Activated T-cell treated with anti-CD3 and anti-CD28 coated beads, Interleukin-2, amount 50 U/mL, for 72 hours (primary cell): ENCODE measurements at regions not wholly inside any gene's neighbourhood (a gene's known extent, or its start where the extent isn't known, plus 50 kb on each side); places are given as distances from the start of the nearest gene placed in this dataset.
A peak's percentile ranks its signal among the peaks of the same experiment; 100 is the strongest.
"Not testable (repeated sequence)": the region's sequence is repeated elsewhere in the genome, so short reads cannot be mapped to it uniquely, and the experiment has no call there.

Experiments used
- ATAC-seq, 2 donors: fragments of 150-1000 bp; cut with Tn5 transposase; replicated peaks in 1 of 2; 2 replicates each; pipeline ENCODE4 v1.10.0; 2021; ENCODE audit warnings: moderate library complexity in 2 of 2, mild to moderate bottlenecking in 1 of 2
- DNase-seq, 2 donors: peaks; one replicate each; pipeline ENCODE4 v3.0.0; 2021 to 2022; ENCODE audit warnings: mixed read lengths in 1 of 2
- H3K27ac Mint-ChIP-seq: one replicate; pipeline ENCODE4 v1.8.0; 2022; ENCODE audit warnings: mild to moderate bottlenecking, moderate library complexity, mixed read lengths
- H3K27me3 Mint-ChIP-seq: one replicate; pipeline ENCODE4 v1.8.0; 2022; ENCODE audit warnings: low read depth, mixed read lengths
- H3K36me3 Mint-ChIP-seq, 2 donors: one replicate each; pipeline ENCODE4 v1.8.0; 2022; ENCODE audit warnings: mixed read lengths in 2 of 2, mild to moderate bottlenecking in 1 of 2; ENCODE audit not compliant: insufficient read depth in 2 of 2
- H3K4me1 Mint-ChIP-seq: one replicate; pipeline ENCODE4 v1.8.0; 2022; ENCODE audit warnings: low read depth, mixed read lengths
- H3K4me3 Mint-ChIP-seq, 2 donors: one replicate each; pipeline ENCODE4 v1.8.0; 2022; ENCODE audit warnings: mild to moderate bottlenecking in 2 of 2, mixed read lengths in 2 of 2, moderate library complexity in 2 of 2
- H3K9me3 Mint-ChIP-seq, 2 donors: one replicate each; pipeline ENCODE4 v1.8.0; 2022; ENCODE audit warnings: mixed read lengths in 2 of 2

GRCh38 chr7:32668387-32669097 lies 173.3 kb downstream of the AVL9 start:
- not testable (repeated sequence) for H3K36me3 Mint-ChIP-seq, H3K4me1 Mint-ChIP-seq, ATAC-seq, DNase-seq, H3K27ac Mint-ChIP-seq, H3K4me3 Mint-ChIP-seq, H3K9me3 Mint-ChIP-seq, H3K27me3 Mint-ChIP-seq

- not testable (repeated sequence) for H3K4me3 Mint-ChIP-seq, H3K27ac Mint-ChIP-seq, H3K9me3 Mint-ChIP-seq, ATAC-seq, H3K27me3 Mint-ChIP-seq, H3K4me1 Mint-ChIP-seq, DNase-seq, H3K36me3 Mint-ChIP-seq
These were observed 172.3 kb downstream of the AVL9 start for GRCh38 chr7:32667586-32667985.

GRCh38 chr7:32663805-32664211 lies 168.5 kb downstream of the AVL9 start:
- H3K4me1 Mint-ChIP-seq, ATAC-seq, H3K9me3 Mint-ChIP-seq, H3K27ac Mint-ChIP-seq, H3K27me3 Mint-ChIP-seq, DNase-seq, H3K36me3 Mint-ChIP-seq, H3K4me3 Mint-ChIP-seq: not testable (repeated sequence)

GRCh38 chr7:32662509-32662908 lies 167.2 kb downstream of the AVL9 start:
- not testable (repeated sequence) for ATAC-seq, H3K27ac Mint-ChIP-seq, H3K27me3 Mint-ChIP-seq, H3K4me3 Mint-ChIP-seq, H3K9me3 Mint-ChIP-seq, DNase-seq, H3K36me3 Mint-ChIP-seq, H3K4me1 Mint-ChIP-seq

GRCh38 chr7:32661929-32662328 lies 166.6 kb downstream of the AVL9 start:
- H3K36me3 Mint-ChIP-seq: no peaks in the 10 kb centered on the region
- H3K4me1 Mint-ChIP-seq: no peaks in the 10 kb centered on the region
- H3K4me3 Mint-ChIP-seq: no peak overlapping the region
- no peak overlapping the region for H3K27ac Mint-ChIP-seq
- ATAC-seq (no peak), DNase-seq (no peak)
- no peaks in the 10 kb centered on the region for H3K9me3 Mint-ChIP-seq
- peaks cover 6% of the 10 kb centered on the region for H3K27me3 Mint-ChIP-seq

GRCh38 chr7:32661501-32661900 lies 166.2 kb downstream of the AVL9 start:
- Mint-ChIP-seq H3K36me3 (no peaks in the 10 kb centered on the region), H3K27me3 (peaks cover 6% of the 10 kb centered on the region), H3K4me1 (no peaks in the 10 kb centered on the region), H3K27ac (no peak overlapping the region), H3K4me3 (no peak overlapping the region), H3K9me3 (no peaks in the 10 kb centered on the region)
- ATAC-seq: no peak
- DNase-seq: no peak

- Mint-ChIP-seq H3K4me3 (no peak overlapping the region), H3K36me3 (no peaks in the 10 kb centered on the region), H3K9me3 (no peaks in the 10 kb centered on the region), H3K27ac (no peak overlapping the region), H3K27me3 (peaks cover 6% of the 10 kb centered on the region), H3K4me1 (no peaks in the 10 kb centered on the region)
- ATAC-seq (no peak), DNase-seq (no peak)
These were observed 165.6 kb downstream of the AVL9 start for GRCh38 chr7:32660936-32661335.

GRCh38 chr7:32659853-32660252 lies 164.6 kb downstream of the AVL9 start:
- Mint-ChIP-seq H3K4me3 (no peak overlapping the region), H3K27ac (no peak overlapping the region)

GRCh38 chr7:32658467-32658869 lies 163.2 kb downstream of the AVL9 start:
- Mint-ChIP-seq H3K36me3 (no peaks in the 10 kb centered on the region), H3K9me3 (no peaks in the 10 kb centered on the region), H3K27ac (no peak overlapping the region), H3K4me1 (no peaks in the 10 kb centered on the region), H3K4me3 (no peak overlapping the region), H3K27me3 (peaks cover 6% of the 10 kb centered on the region)
- DNase-seq: no peak
- no peak for ATAC-seq

More at GRCh38 chr7:32659853-32660252, 164.6 kb downstream of the AVL9 start:
- H3K4me1 Mint-ChIP-seq: no peaks in the 10 kb centered on the region
- no peaks in the 10 kb centered on the region for H3K36me3 Mint-ChIP-seq
- DNase-seq (no peak), ATAC-seq (no peak)
- peaks cover 6% of the 10 kb centered on the region for H3K27me3 Mint-ChIP-seq
- no peaks in the 10 kb centered on the region for H3K9me3 Mint-ChIP-seq

- H3K4me1 Mint-ChIP-seq: no peaks in the 10 kb centered on the region
- H3K27ac Mint-ChIP-seq: no peak overlapping the region
- DNase-seq: no peak
- no peaks in the 10 kb centered on the region for H3K36me3 Mint-ChIP-seq
- H3K9me3 Mint-ChIP-seq: no peaks in the 10 kb centered on the region
- H3K27me3 Mint-ChIP-seq: peaks cover 6% of the 10 kb centered on the region
- no peak overlapping the region for H3K4me3 Mint-ChIP-seq
- peak in 1 of 2 donors; percentile 35 for ATAC-seq
These were observed 162.7 kb downstream of the AVL9 start for GRCh38 chr7:32658034-32658433.

GRCh38 chr7:32654549-32654948 lies 159.3 kb downstream of the AVL9 start:
- DNase-seq, H3K9me3 Mint-ChIP-seq: not testable (repeated sequence)

GRCh38 chr7:32650356-32650755 lies 155.1 kb downstream of the AVL9 start:
- H3K4me3 Mint-ChIP-seq, H3K27ac Mint-ChIP-seq, H3K9me3 Mint-ChIP-seq, H3K4me1 Mint-ChIP-seq, H3K36me3 Mint-ChIP-seq, H3K27me3 Mint-ChIP-seq, DNase-seq, ATAC-seq: not testable (repeated sequence)

More at GRCh38 chr7:32654549-32654948, 159.3 kb downstream of the AVL9 start:
- H3K36me3 Mint-ChIP-seq, H3K4me3 Mint-ChIP-seq, H3K27ac Mint-ChIP-seq, H3K4me1 Mint-ChIP-seq, ATAC-seq, H3K27me3 Mint-ChIP-seq: not testable (repeated sequence)

- ATAC-seq (no peak), DNase-seq (no peak)
- Mint-ChIP-seq H3K4me3 (no peak overlapping the region), H3K27ac (no peak overlapping the region), H3K36me3 (no peaks in the 10 kb centered on the region), H3K27me3 (peaks cover 7% of the 10 kb centered on the region), H3K4me1 (no peaks in the 10 kb centered on the region), H3K9me3 (peaks cover 0 to 1% of the 10 kb centered on the region in 2 donors)
These were observed 153.3 kb downstream of the AVL9 start for GRCh38 chr7:32648408-32649156.
